Neural progenitor cell (in vitro differentiated cells): ENCODE measurements at regions not wholly inside any gene's neighbourhood (a gene's known extent, or its start where the extent isn't known, plus 50 kb on each side); places are given as distances from the start of the nearest gene placed in this dataset.

Experiments
- EZH2 ChIP-seq: fragments of 200-600 bp; sonication (generic); IDR thresholded peaks from 2 replicates; pipeline ENCODE4 v1.6.1; 2017; ENCODE audit warnings: antibody characterized with exemption, mild to moderate bottlenecking, moderate library complexity
- EZH2phosphoT487 ChIP-seq: fragments of 200-600 bp; sonication (generic); IDR thresholded peaks from 2 replicates; pipeline ENCODE4 v1.6.1; 2017; ENCODE audit warnings: antibody characterized with exemption
- TF ChIP-seq, protein P1 (sequence below): fragments of 200-600 bp; sonication (generic); IDR thresholded peaks from 2 replicates; pipeline ENCODE4 v1.5.1; 2017; ENCODE audit warnings: antibody characterized with exemption, mild to moderate bottlenecking

DNA sequence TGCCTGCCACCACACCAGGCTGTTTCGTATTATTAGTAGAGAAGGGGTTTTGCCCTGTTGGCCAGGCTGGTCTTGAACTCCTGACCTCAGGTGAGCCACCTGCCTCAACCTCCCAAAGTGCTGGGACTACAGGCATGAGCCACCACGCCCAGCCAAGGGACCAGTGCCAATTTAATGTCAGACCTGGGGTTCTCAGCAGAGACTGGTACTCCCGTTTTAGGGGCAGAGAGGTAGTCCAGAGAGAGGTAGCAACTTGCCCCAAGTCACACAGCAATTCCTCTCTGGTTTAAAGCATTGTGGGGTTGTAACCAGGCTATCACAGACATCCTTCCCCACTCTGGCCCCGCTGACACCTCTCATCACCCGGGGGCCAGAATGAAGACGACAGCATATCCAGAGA lies 112.1 kb downstream of the PTPRS start:
- TF ChIP-seq, protein P1, sequence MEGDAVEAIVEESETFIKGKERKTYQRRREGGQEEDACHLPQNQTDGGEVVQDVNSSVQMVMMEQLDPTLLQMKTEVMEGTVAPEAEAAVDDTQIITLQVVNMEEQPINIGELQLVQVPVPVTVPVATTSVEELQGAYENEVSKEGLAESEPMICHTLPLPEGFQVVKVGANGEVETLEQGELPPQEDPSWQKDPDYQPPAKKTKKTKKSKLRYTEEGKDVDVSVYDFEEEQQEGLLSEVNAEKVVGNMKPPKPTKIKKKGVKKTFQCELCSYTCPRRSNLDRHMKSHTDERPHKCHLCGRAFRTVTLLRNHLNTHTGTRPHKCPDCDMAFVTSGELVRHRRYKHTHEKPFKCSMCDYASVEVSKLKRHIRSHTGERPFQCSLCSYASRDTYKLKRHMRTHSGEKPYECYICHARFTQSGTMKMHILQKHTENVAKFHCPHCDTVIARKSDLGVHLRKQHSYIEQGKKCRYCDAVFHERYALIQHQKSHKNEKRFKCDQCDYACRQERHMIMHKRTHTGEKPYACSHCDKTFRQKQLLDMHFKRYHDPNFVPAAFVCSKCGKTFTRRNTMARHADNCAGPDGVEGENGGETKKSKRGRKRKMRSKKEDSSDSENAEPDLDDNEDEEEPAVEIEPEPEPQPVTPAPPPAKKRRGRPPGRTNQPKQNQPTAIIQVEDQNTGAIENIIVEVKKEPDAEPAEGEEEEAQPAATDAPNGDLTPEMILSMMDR, result no peak
- TF ChIP-seq EZH2 (no peak), EZH2phosphoT487 (no peak)
